RWPE2 (cell line): ENCODE measurements at regions not wholly inside any gene's neighbourhood (a gene's known extent, or its start where the extent isn't known, plus 50 kb on each side); places are given as distances from the start of the nearest gene placed in this dataset.
A peak's percentile ranks its signal among the peaks of the same experiment; 100 is the strongest.

Experiments
- ATAC-seq: fragments of 200-7000 bp; cut with Tn5 transposase; 3 replicates; pipeline ENCODE4 v1.9.1; 2021; ENCODE audit warnings: low read depth
- DNase-seq: peaks from one replicate; pipeline ENCODE4 v3.0.0-alpha.2; 2020; ENCODE audit warnings: low spot score
- H3K27ac ChIP-seq: fragments of 450-650 bp; 2 replicates; pipeline ENCODE4 v1.5.1; 2017; ENCODE audit warnings: mild to moderate bottlenecking; ENCODE audit not compliant: poor library complexity, severe bottlenecking
- H3K27me3 ChIP-seq: fragments of 250-450 bp; sonication (Bioruptor Pico); 2 replicates; pipeline ENCODE4 v1.5.1; 2021; ENCODE audit warnings: mild to moderate bottlenecking, moderate library complexity; ENCODE audit not compliant: insufficient read depth, poor library complexity, severe bottlenecking
- H3K36me3 ChIP-seq: fragments of 250-450 bp; sonication (Bioruptor Pico); 2 replicates; pipeline ENCODE4 v1.5.1; 2020; ENCODE audit warnings: low read depth, mild to moderate bottlenecking, moderate library complexity
- H3K4me1 ChIP-seq: fragments of 250-450 bp; sonication (Bioruptor Pico); 2 replicates; pipeline ENCODE4 v1.5.1; 2021; ENCODE audit warnings: mild to moderate bottlenecking, moderate library complexity; ENCODE audit not compliant: insufficient read depth, poor library complexity, severe bottlenecking
- H3K4me3 ChIP-seq: fragments of 250-450 bp; sonication (Bioruptor Pico); 2 replicates; pipeline ENCODE4 v1.5.1; 2021; ENCODE audit warnings: mild to moderate bottlenecking, moderate library complexity; ENCODE audit not compliant: severe bottlenecking
- H3K9me3 ChIP-seq: fragments of 250-450 bp; sonication (Bioruptor Pico); 2 replicates; pipeline ENCODE4 v1.5.1; 2021; ENCODE audit warnings: mild to moderate bottlenecking, moderate library complexity; ENCODE audit not compliant: severe bottlenecking
- CTCF ChIP-seq: fragments of 450-650 bp; IDR thresholded peaks from one replicate; pipeline ENCODE4 v1.5.1; 2017; ENCODE audit warnings: mild to moderate bottlenecking, moderate library complexity; ENCODE audit not compliant: poor library complexity, severe bottlenecking

DNA sequence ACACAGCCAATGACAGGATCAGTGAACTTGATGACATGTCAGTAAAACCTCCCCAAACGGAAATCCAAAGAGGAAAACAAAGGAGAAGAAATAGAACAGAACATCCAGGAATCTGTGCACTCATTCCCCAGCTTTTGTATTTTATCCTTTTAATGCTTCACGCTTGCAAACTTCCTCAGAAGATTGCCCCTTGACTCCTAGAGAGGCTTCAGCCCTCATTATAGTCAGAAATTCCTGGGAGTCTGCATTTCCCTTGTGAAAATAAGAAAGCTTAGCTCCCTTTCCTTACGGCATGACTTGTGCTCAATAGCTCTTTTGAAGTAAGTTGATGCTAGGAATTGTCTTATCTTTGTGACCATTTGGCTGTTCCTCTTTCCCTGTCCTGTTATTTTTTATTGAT lies 313.6 kb upstream of the OPRM1 start:
- no peak for TF ChIP-seq CTCF
- Histone ChIP-seq H3K4me1 (no peaks in the 10 kb centered on the region), H3K4me3 (no peak overlapping the region)

GRCh38 chr6:153720732-153721131 lies 318.3 kb upstream of the OPRM1 start:
- H3K9me3 ChIP-seq: no peaks in the 10 kb centered on the region
- no peak for TF ChIP-seq CTCF
- H3K36me3 ChIP-seq: no peaks in the 10 kb centered on the region
- no peak for ATAC-seq
- H3K27me3 ChIP-seq: no peaks in the 10 kb centered on the region
- H3K27ac ChIP-seq: no peak overlapping the region
- DNase-seq: no peak
- H3K4me1 ChIP-seq: no peaks in the 10 kb centered on the region
- no peak overlapping the region for H3K4me3 ChIP-seq

More for the DNA sequence above, 313.6 kb upstream of the OPRM1 start:
- Histone ChIP-seq H3K27me3 (no peaks in the 10 kb centered on the region), H3K36me3 (no peaks in the 10 kb centered on the region), H3K9me3 (peaks cover 2% of the 10 kb centered on the region), H3K27ac (no peak overlapping the region)
- ATAC-seq (no peak), DNase-seq (no peak)

DNA sequence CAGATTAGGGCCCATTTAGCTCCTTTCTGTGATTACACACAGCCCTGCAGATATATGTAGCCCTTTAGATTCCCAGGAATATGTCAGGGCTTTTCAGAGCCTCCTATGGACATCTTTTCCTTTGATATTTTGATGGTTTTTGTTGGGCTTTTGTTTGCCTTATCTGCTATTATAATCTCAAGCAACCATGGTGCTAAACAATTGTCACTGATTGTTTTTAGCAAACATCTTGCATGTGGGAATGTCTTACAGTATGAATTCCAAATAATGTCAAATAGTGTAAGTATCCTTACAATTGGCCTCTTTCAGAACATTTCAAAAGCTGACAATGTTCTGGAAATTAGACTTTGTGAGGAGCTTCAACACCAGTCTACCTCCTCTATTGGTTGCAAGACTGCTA lies 333.6 kb upstream of the OPRM1 start:
- ATAC-seq: no peak
- H3K9me3 ChIP-seq: no peaks in the 10 kb centered on the region
- no peaks in the 10 kb centered on the region for H3K4me1 ChIP-seq
- TF ChIP-seq CTCF: no peak
- DNase-seq: no peak
- no peak overlapping the region for H3K27ac ChIP-seq
- H3K36me3 ChIP-seq: no peaks in the 10 kb centered on the region
- no peaks in the 10 kb centered on the region for H3K27me3 ChIP-seq
- H3K4me3 ChIP-seq: no peak overlapping the region

DNA sequence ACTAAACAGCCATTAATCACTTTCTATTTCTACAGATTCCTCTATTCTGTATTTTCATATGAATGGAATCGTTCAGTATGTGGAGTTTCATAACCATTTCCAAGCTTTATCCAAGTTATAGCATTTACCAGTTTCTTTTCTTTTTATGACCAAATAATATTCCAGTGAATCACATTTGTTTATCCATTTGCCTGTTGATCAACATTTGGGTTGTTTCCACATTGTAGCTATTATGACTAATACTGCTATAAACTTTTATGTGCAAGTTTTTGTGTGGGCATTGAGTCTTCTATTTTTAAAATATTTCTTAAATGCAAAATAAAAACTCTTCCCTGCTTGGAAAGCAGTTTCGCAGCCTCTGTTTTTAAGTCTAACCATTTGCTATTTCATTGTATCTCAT lies 336.4 kb upstream of the OPRM1 start:
- no peaks in the 10 kb centered on the region for H3K9me3 ChIP-seq
- H3K27me3 ChIP-seq: no peaks in the 10 kb centered on the region
- H3K36me3 ChIP-seq: no peaks in the 10 kb centered on the region
- TF ChIP-seq CTCF: no peak
- H3K4me3 ChIP-seq: no peak overlapping the region
- DNase-seq: no peak
- no peak for ATAC-seq
- peaks cover 11% of the 10 kb centered on the region for H3K4me1 ChIP-seq
- no peak overlapping the region for H3K27ac ChIP-seq

DNA sequence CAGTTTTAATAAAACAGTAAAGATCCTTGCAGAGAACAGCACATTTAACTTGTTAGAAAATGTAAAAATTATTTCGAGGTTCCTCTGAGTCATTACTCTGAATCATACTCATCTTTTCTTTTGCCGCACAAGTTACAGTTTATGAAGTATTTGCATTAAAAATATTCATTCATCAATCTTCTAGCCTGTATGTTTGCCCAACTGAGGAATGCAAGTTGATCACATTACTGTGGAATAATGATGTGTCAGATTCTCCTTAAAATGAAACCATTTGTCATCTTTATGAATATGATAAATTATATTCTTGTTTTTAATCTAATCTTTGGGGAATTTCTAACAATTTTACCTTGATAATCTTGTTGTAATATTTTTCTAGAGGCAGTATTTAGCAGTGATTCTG lies 340.4 kb upstream of the OPRM1 start:
- H3K27ac ChIP-seq: no peak overlapping the region
- H3K9me3 ChIP-seq: no peaks in the 10 kb centered on the region
- no peak overlapping the region for H3K4me3 ChIP-seq
- ATAC-seq: peak; percentile 81
- H3K4me1 ChIP-seq: peaks cover 11% of the 10 kb centered on the region
- no peak for TF ChIP-seq CTCF
- no peaks in the 10 kb centered on the region for H3K27me3 ChIP-seq
- no peaks in the 10 kb centered on the region for H3K36me3 ChIP-seq
- DNase-seq: no peak
